Neural cell (in vitro differentiated cells): ENCODE measurements at regions not wholly inside any gene's neighbourhood (a gene's known extent, or its start where the extent isn't known, plus 50 kb on each side); places are given as distances from the start of the nearest gene placed in this dataset.

Source experiments
- H2AFZ ChIP-seq: fragments of 200-600, 300-800 bp; sonication (generic), shearing (Covaris generic); 2 replicates; pipeline ENCODE4 v1.6.0; 2014; ENCODE audit warnings: low read depth, mild to moderate bottlenecking, antibody characterized with exemption, low read length, moderate library complexity
- H3F3A ChIP-seq: fragments of 200-600 bp; shearing (Covaris generic); 2 replicates; pipeline ENCODE4 v1.6.1; 2016; ENCODE audit warnings: mild to moderate bottlenecking, moderate library complexity, mixed read lengths, antibody characterized with exemption, low read length; ENCODE audit not compliant: insufficient read depth, poor library complexity, severe bottlenecking
- H3K27ac ChIP-seq: fragments of 200-600, 300-800 bp; sonication (generic), shearing (Covaris generic); 2 replicates; pipeline ENCODE4 v1.5.1; 2014; ENCODE audit warnings: mild to moderate bottlenecking, low read length, moderate library complexity
- H3K27me3 ChIP-seq: fragments of 300-800, 200-600 bp; sonication (generic), shearing (Covaris generic); 2 replicates; pipeline ENCODE4 v1.6.0; 2014; ENCODE audit warnings: mild to moderate bottlenecking, low read depth, low read length, moderate library complexity; ENCODE audit not compliant: insufficient read depth
- H3K36me3 ChIP-seq: fragments of 300-800, 200-600 bp; sonication (generic), shearing (Covaris generic); 2 replicates; pipeline ENCODE4 v1.5.1; 2014; ENCODE audit warnings: mild to moderate bottlenecking, antibody characterized with exemption, low read length, moderate library complexity; ENCODE audit not compliant: insufficient read depth
- H3K4me2 ChIP-seq: fragments of 300-800, 200-600 bp; sonication (generic), shearing (Covaris generic); 2 replicates; pipeline ENCODE4 v1.6.0; 2014; ENCODE audit warnings: mild to moderate bottlenecking, low read length
- H3K4me3 ChIP-seq: fragments of 300-800, 200-600 bp; sonication (generic), shearing (Covaris generic); 2 replicates; pipeline ENCODE4 v1.5.1; 2014; ENCODE audit warnings: mild to moderate bottlenecking, low read length, moderate library complexity
- H3K79me2 ChIP-seq: fragments of 200-600 bp; shearing (Covaris generic); replicated peaks from 2 replicates; pipeline ENCODE4 v1.6.0; 2014; ENCODE audit warnings: mild to moderate bottlenecking, low read length, moderate library complexity; ENCODE audit not compliant: insufficient read depth
- H3K9ac ChIP-seq: fragments of 300-800, 200-600 bp; sonication (generic), shearing (Covaris generic); 2 replicates; pipeline ENCODE4 v1.6.1; 2016; ENCODE audit warnings: mild to moderate bottlenecking, low read length, mixed read lengths
- H3K9me2 ChIP-seq: fragments of 200-600 bp; shearing (Covaris generic); 2 replicates; pipeline ENCODE4 v1.6.1; 2016; ENCODE audit warnings: mild to moderate bottlenecking, low read length, mixed read lengths; ENCODE audit not compliant: insufficient read depth
- H3K9me3 ChIP-seq: fragments of 200-600, 300-800 bp; sonication (generic), shearing (Covaris generic); 2 replicates; pipeline ENCODE4 v1.6.1; 2016; ENCODE audit warnings: mild to moderate bottlenecking, mixed run types, low read length, moderate library complexity, mixed read lengths
- H4K20me1 ChIP-seq: fragments of 200-600 bp; shearing (Covaris generic); 2 replicates; pipeline ENCODE4 v1.6.1; 2016; ENCODE audit warnings: mild to moderate bottlenecking, mixed run types; ENCODE audit not compliant: insufficient read depth
- CTCF ChIP-seq: fragments of 450-650 bp; IDR thresholded peaks from 2 replicates; pipeline ENCODE4 v1.5.1; 2014; ENCODE audit warnings: antibody characterized with exemption, mild to moderate bottlenecking, moderate library complexity; ENCODE audit not compliant: poor library complexity, severe bottlenecking
- EP300 ChIP-seq: fragments of 450-650 bp; conservative IDR thresholded peaks from 2 replicates; pipeline ENCODE4 v1.6.1; 2014; ENCODE audit warnings: antibody characterized with exemption, mild to moderate bottlenecking, moderate library complexity; ENCODE audit not compliant: poor library complexity, severe bottlenecking
- EZH2 ChIP-seq: fragments of 200-600, 300-800 bp; shearing (Covaris generic), sonication (generic); IDR thresholded peaks from 2 replicates; pipeline ENCODE4 v1.6.1; 2014; ENCODE audit warnings: antibody characterized with exemption, low read length, borderline replicate concordance, mild to moderate bottlenecking; ENCODE audit not compliant: insufficient read depth, poor library complexity, severe bottlenecking
- MXI1 ChIP-seq: fragments of 450-650 bp; conservative IDR thresholded peaks from 2 replicates; pipeline ENCODE4 v1.6.1; 2014; ENCODE audit warnings: antibody characterized with exemption, mild to moderate bottlenecking; ENCODE audit not compliant: poor library complexity, severe bottlenecking
- POLR2AphosphoS5 ChIP-seq: IDR thresholded peaks from 2 replicates; pipeline ENCODE4 v1.6.1; 2012
- RAD21 ChIP-seq: fragments of 450-650 bp; conservative IDR thresholded peaks from 2 replicates; pipeline ENCODE4 v1.6.1; 2014; ENCODE audit warnings: antibody characterized with exemption, mild to moderate bottlenecking, moderate library complexity
- REST ChIP-seq: IDR thresholded peaks from 2 replicates; pipeline ENCODE4 v1.6.1; 2012; ENCODE audit warnings: borderline replicate concordance
- SMC3 ChIP-seq: fragments of 450-650 bp; conservative IDR thresholded peaks from 2 replicates; pipeline ENCODE4 v1.6.1; 2014; ENCODE audit warnings: antibody characterized with exemption, mild to moderate bottlenecking, moderate library complexity; ENCODE audit not compliant: poor library complexity
- TAF1 ChIP-seq: IDR thresholded peaks from 2 replicates; pipeline ENCODE4 v1.6.1; 2012; ENCODE audit warnings: low read depth

GRCh38 chr4:20408611-20409010 lies 156.9 kb downstream of the SLIT2 start:
- Histone ChIP-seq H2AFZ (no peak overlapping the region), H3K4me2 (no peak overlapping the region), H3K9me2 (no peaks in the 10 kb centered on the region), H3K27ac (no peak overlapping the region), H3F3A (no peaks in the 10 kb centered on the region), H3K9ac (no peak overlapping the region), H3K9me3 (no peaks in the 10 kb centered on the region), H3K27me3 (no peaks in the 10 kb centered on the region), H3K4me3 (no peak overlapping the region), H4K20me1 (no peaks in the 10 kb centered on the region), H3K36me3 (no peaks in the 10 kb centered on the region), H3K79me2 (no peaks in the 10 kb centered on the region)
- TF ChIP-seq EZH2 (no peak), RAD21 (no peak), REST (no peak), EP300 (no peak), SMC3 (no peak), TAF1 (no peak), CTCF (no peak), MXI1 (no peak), POLR2AphosphoS5 (no peak)

GRCh38 chr4:20412072-20412471 lies 160.4 kb downstream of the SLIT2 start:
- Histone ChIP-seq H3K9me3 (no peaks in the 10 kb centered on the region), H2AFZ (no peak overlapping the region), H3K9ac (no peak overlapping the region), H3K27me3 (no peaks in the 10 kb centered on the region), H3K4me3 (no peak overlapping the region), H3K79me2 (no peaks in the 10 kb centered on the region), H4K20me1 (no peaks in the 10 kb centered on the region), H3F3A (no peaks in the 10 kb centered on the region), H3K4me2 (no peak overlapping the region), H3K36me3 (no peaks in the 10 kb centered on the region), H3K9me2 (no peaks in the 10 kb centered on the region), H3K27ac (no peak overlapping the region)
- TF ChIP-seq SMC3 (no peak), EZH2 (no peak), CTCF (no peak), EP300 (no peak), RAD21 (no peak), MXI1 (no peak), TAF1 (no peak), POLR2AphosphoS5 (no peak), REST (no peak)
